PC-3 (cell line): ENCODE measurements at regions not wholly inside any gene's neighbourhood (a gene's known extent, or its start where the extent isn't known, plus 50 kb on each side); places are given as distances from the start of the nearest gene placed in this dataset.

ENCODE experiments used
- EZH2 ChIP-seq: fragments of 300-600 bp; sonication (generic); IDR thresholded peaks from one replicate; pipeline ENCODE4 v1.6.1; 2017; ENCODE audit warnings: antibody characterized with exemption, mild to moderate bottlenecking, low read length; ENCODE audit not compliant: unreplicated experiment
- EZH2phosphoT487 ChIP-seq: fragments of 300-600 bp; sonication (generic); IDR thresholded peaks from 2 replicates; pipeline ENCODE4 v1.6.1; 2018; ENCODE audit warnings: mild to moderate bottlenecking, antibody characterized with exemption, low read length, borderline replicate concordance
- TF ChIP-seq, protein P1 (sequence below): fragments of 300-600 bp; sonication (generic); conservative IDR thresholded peaks from 2 replicates; pipeline ENCODE4 v1.5.1; 2017; ENCODE audit warnings: antibody characterized with exemption, low read depth, mild to moderate bottlenecking, low read length

DNA sequence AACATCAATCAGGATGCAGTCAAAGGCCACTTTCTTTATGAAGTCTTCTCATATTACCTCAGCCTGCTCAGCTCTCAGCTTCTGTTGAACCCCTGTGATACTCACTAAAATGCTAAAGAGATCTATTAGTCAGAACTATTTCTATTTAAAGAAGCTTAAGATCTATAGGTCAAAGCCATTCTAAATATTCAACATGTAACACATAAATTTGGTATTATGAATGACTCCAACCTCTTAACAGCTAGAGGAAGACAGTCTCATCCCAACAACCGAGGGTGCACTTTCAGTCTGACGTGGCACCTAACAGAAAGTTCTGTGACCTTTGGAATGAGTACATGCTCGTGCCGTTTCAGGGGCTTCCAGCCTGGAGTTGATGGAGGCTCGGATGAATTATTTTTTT lies 301.5 kb upstream of the VLDLR start:
- TF ChIP-seq, protein P1, sequence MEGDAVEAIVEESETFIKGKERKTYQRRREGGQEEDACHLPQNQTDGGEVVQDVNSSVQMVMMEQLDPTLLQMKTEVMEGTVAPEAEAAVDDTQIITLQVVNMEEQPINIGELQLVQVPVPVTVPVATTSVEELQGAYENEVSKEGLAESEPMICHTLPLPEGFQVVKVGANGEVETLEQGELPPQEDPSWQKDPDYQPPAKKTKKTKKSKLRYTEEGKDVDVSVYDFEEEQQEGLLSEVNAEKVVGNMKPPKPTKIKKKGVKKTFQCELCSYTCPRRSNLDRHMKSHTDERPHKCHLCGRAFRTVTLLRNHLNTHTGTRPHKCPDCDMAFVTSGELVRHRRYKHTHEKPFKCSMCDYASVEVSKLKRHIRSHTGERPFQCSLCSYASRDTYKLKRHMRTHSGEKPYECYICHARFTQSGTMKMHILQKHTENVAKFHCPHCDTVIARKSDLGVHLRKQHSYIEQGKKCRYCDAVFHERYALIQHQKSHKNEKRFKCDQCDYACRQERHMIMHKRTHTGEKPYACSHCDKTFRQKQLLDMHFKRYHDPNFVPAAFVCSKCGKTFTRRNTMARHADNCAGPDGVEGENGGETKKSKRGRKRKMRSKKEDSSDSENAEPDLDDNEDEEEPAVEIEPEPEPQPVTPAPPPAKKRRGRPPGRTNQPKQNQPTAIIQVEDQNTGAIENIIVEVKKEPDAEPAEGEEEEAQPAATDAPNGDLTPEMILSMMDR = no peak
- TF ChIP-seq EZH2phosphoT487 (no peak), EZH2 (no peak)
